Heart left ventricle (tissue), 13 donors: ENCODE measurements at regions not wholly inside any gene's neighbourhood (a gene's known extent, or its start where the extent isn't known, plus 50 kb on each side); places are given as distances from the start of the nearest gene placed in this dataset.

Experiments
- CTCF ChIP-seq, 12 donors: fragments of 200-600 bp; sonication (generic) in 4 of 12; IDR thresholded peaks; one replicate each; pipeline versions ENCODE4 v1.5.0 to v1.8.0; 2018 to 2022; ENCODE audit warnings: antibody characterized with exemption in 12 of 12, mild to moderate bottlenecking in 5 of 12
- POLR2A ChIP-seq, 2 donors: fragments of 450-650 bp; IDR thresholded peaks; one replicate each; pipeline ENCODE4 v1.6.1; 2017; ENCODE audit warnings: antibody characterized with exemption in 2 of 2, mild to moderate bottlenecking in 2 of 2, moderate library complexity in 2 of 2
- donor health status: ischemic (EF 13 %, LVEDD 7.1; RV severe dilation, severe dysfunction).
- donor health status: DM: no; HTN: yes; CAD: no.
- donor health status: DM: no; HTN: no; CAD: no.
- donor health status: ischemic (EF 25% LVEDD 6.9; RV normal size, moderate dysfunction).
- donor health status: ischemic (EF 25% LVEDD 5.7; RV mildly dilated, moderate dysfunction).
- donor health status: ischemic (EF 35%, LVEDD 5.7; RV mildly dilated, moderate dysfunction).
- donor health status: nonischemic (EF 11% LVEDD 7.7; RV severe dilation, severe dysfunction).
- donor health status: DM: yes; HTN: yes; CAD: no.
- donor health status: PGD.
- donor health status: ischemic (EF 29% LVEDD 5.4; RV normal size, mild dysfunction).
- donor health status: nonischemic (EF 23%, LVEDD 6.1; RV moderate dilation, normal function).

- TF ChIP-seq CTCF (IDR thresholded peaks at IDR 0.05) (no peak), POLR2A (IDR thresholded peaks at IDR 0.05) (no peak)
Observed at GRCh38 chr3:118001380-118001779, 1033.3 kb downstream of the IGSF11 start.
